HG02938 (cell line): ENCODE measurements at regions not wholly inside any gene's neighbourhood (a gene's known extent, or its start where the extent isn't known, plus 50 kb on each side); places are given as distances from the start of the nearest gene placed in this dataset.

Experiments
- ATAC-seq: cut with Tn5 transposase; IDR thresholded peaks from one replicate; pipeline ENCODE4 v1.9.1; 2021; ENCODE audit warnings: mild to moderate bottlenecking, moderate library complexity; ENCODE audit not compliant: unreplicated experiment

- ATAC-seq, result no peak
These were observed 503.9 kb downstream of the CD83 start for GRCh38 chr6:14621518-14621917.

GRCh38 chr6:14622085-14622484 is 504.5 kb downstream of the CD83 start:
- ATAC-seq, result no peak

GRCh38 chr6:14622909-14623505 is 505.4 kb downstream of the CD83 start:
- no peak for ATAC-seq

- ATAC-seq, result no peak
These were observed 507.8 kb downstream of the CD83 start for GRCh38 chr6:14625173-14625895.

- ATAC-seq, result no peak
These were observed 509.0 kb downstream of the CD83 start for GRCh38 chr6:14626556-14626955.

GRCh38 chr6:14630016-14630415 is 512.4 kb downstream of the CD83 start:
- no peak for ATAC-seq

- no peak for ATAC-seq
These were observed 515.9 kb downstream of the CD83 start for GRCh38 chr6:14633479-14633878.

- no peak for ATAC-seq
These were observed 516.5 kb downstream of the CD83 start for GRCh38 chr6:14634072-14634471.

GRCh38 chr6:14635195-14635594 is 517.6 kb downstream of the CD83 start:
- ATAC-seq, result no peak

GRCh38 chr6:14635934-14636591 is 518.5 kb downstream of the CD83 start:
- peak; percentile 66 for ATAC-seq

- ATAC-seq, result no peak
These were observed 520.9 kb downstream of the CD83 start for GRCh38 chr6:14638435-14638905.

GRCh38 chr6:14638906-14639761 is 521.6 kb downstream of the CD83 start:
- no peak for ATAC-seq

- no peak for ATAC-seq
These were observed 522.5 kb downstream of the CD83 start for GRCh38 chr6:14639983-14640599.

GRCh38 chr6:14640631-14641030 is 523.1 kb downstream of the CD83 start:
- no peak for ATAC-seq

GRCh38 chr6:14641423-14642135 is 524.0 kb downstream of the CD83 start:
- no peak for ATAC-seq

- no peak for ATAC-seq
These were observed 524.5 kb downstream of the CD83 start for GRCh38 chr6:14642136-14642505.

GRCh38 chr6:14642842-14643241 is 525.3 kb downstream of the CD83 start:
- no peak for ATAC-seq

GRCh38 chr6:14644381-14644780 is 526.8 kb downstream of the CD83 start:
- no peak for ATAC-seq

- no peak for ATAC-seq
These were observed 527.6 kb downstream of the CD83 start for GRCh38 chr6:14645221-14645620.

GRCh38 chr6:14645841-14646240 is 528.3 kb downstream of the CD83 start:
- ATAC-seq, result no peak
